ENCODE measurements at regions not wholly inside any gene's neighbourhood (a gene's known extent, or its start where the extent isn't known, plus 50 kb on each side); places are given as distances from the start of the nearest gene placed in this dataset.
A peak's percentile ranks its signal among the peaks of the same experiment; 100 is the strongest.

DNA sequence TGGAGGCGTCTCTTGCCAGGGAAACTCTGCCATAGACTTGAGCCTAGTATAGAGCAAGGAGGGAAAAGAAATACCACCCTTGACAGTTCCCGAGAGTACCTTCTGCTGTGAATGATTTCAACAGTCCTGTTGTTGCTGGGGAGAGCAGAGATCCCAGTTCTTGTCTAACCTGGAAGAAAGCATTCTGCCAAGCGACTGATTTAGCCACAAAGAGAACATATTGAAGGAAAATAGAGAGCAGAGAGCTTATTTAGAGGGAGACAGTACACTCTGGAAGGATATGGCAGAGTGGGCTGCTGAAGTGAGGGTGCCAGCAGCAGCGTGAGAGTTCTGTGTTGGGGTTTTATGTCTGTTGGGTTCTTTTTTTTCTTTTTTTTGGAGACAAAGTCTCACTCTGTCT lies 966.9 kb upstream of the TMEM132C start:
- DNase-seq (ENCODE audit: low spot score) = no peak

GRCh38 chr12:127300753-127301152 lies 966.2 kb upstream of the TMEM132C start:
- no peak for DNase-seq (ENCODE audit: low spot score)

DNA sequence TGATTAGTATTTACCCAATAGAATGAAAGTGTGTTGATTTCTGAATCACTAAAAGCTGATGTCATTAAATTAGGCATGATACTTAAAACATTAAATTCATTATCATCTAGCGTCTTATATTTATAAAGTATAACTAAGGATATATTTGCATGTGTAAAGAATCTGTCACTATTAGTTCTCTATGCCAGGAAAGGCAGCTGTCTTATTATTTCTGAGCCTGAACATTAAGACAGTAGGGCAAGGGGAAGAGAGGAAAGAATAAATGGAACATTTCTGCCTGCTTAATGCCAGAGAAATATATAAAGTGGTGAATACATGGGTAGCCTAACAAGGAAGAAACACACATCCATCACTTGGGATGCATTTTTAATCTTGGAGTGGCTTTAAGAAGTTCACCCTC lies 965.1 kb upstream of the TMEM132C start:
- no peak for DNase-seq (ENCODE audit: low spot score)

- DNase-seq (ENCODE audit: low spot score) = no peak
Measured at GRCh38 chr12:127304751-127305725, 961.9 kb upstream of the TMEM132C start.

DNA sequence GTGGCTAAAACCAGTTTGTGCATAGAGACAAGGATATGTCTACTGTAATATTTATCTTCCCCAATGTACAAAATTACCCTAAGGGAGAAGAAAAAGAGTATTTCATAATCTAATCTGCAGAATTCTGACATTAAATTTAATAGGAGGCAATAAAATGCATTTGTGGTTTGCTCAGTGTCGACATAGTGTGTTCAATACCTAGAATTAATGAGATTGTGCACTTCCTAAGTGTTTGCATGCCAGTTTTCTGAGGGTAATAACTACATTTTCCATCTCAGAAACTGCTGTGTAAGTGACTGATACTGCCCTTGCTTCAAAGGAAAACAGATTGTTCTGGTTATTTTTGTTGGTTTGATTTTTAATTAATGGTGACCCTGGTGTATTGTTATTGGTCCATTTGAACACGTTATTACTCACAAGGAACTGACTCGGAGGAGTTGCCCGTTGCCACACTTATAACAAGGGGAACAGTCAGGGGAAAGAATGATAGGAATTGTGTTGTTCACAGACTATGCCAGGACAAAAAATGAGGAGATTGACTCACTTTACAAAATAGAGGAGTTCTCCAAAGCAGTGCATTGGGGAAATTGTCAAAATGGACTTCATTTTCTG lies 960.3 kb upstream of the TMEM132C start:
- no peak for DNase-seq (ENCODE audit: low spot score)

DNA sequence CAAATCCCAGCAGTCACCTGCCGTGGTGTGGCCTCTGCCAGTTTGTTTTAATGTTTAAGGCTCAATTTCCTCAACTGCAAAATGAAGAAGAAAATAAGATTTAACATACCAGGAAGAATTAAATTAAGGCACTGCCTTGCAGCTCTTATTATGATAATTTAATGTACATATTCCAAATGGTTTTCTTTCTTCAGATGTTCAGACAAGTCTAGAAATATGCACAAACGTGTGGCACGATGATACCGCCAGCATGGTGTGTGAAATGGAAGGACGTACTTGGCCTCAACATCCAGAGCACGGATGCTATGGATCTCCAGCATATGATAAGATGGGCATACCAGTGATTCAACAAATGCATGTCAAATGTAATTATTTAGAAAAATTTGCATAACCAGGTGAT lies 959.4 kb upstream of the TMEM132C start:
- no peak for DNase-seq (ENCODE audit: low spot score)

DNA sequence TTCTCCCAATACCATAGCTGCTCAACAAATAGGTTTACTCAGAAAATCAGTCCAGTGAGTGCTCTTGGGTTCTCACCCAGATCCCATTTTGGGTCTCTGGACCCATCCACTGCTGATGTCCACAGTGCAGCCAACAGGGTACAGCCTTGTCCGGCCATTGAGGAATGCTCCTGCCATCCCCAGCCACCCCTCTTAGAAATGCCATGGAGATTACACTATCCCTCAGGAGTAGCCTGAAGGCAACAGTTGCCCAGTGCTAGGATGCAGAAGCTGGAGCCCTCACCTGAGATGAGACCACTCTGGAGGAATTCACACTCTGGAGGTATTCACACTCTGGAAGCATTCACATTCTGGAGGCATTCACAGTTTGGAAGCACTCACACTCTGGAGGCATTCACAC lies 958.8 kb upstream of the TMEM132C start:
- no peak for DNase-seq (ENCODE audit: low spot score)

DNA sequence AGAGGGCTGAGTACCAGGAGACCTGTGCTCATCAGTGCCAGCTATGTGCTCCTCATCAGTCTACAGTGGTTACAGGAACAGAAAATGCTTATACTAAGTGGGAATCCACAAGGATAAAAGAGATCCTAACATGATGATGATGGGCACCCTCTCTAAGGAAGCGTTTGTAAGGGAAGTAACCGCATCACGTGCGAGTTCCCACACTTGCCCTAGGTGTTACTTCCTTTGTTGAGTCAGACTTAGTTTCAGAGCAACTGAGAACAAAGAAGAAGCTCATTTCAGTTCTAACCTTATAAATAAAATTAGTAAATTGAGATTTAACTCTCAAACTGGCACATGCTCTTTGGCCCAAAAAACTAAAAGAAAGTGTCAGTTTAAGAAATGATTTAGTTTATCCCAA lies 956.4 kb upstream of the TMEM132C start:
- no peak for DNase-seq (ENCODE audit: low spot score)

DNA sequence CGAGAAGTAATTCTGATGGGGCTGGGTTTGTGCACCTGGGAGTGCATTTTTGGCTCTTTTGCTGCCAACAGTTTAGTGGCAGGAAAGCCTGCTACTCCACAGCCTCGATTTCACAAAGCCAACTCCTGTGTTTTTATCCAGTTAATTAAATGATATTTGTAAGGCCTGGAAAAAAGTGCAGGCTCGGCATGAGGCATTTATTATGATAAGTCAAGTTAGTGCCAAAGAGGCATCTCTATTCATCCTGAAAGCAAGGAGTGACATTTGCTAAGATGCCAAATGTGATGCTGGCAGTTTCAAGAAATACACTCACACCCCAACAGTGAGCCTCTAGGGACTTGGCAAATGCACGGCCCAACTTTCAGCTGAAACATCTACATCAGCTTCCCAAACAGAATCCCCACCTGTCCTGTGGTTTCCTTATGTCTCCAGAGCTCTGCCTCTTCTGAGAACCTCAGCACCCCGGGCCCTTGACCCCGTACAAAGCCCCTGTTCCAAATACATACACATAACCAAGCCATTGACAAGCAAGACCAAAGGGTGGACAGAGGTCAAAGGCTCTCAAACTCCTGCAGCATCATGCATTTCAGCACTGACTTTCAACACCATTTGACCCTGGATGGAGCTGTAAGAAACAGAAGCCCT lies 955.1 kb upstream of the TMEM132C start:
- no peak for DNase-seq (ENCODE audit: low spot score)

DNA sequence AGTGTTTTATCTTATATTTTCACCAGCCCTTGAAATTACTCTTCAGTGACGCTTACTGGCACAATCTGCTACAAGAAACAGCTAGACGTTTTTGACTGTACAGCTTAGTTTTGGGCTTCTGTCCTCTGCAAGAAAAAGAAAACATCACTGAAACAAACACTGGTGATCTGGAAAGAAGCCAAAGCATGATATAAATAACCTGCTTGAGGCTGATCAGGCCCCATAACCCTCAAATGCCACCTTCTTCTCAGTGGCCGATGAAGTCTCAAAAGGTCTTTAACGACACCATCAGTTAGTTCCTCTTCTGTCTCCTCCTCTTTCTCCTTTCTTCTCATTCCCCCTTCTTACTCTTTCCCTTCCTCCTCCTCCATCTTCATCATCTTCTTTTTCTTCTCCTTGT lies 942.3 kb upstream of the TMEM132C start:
- no peak for DNase-seq (ENCODE audit: low spot score)

GRCh38 chr12:127327986-127328385 lies 939.0 kb upstream of the TMEM132C start:
- DNase-seq (ENCODE audit: low spot score) = no peak

- DNase-seq (ENCODE audit: low spot score) = no peak
Measured at GRCh38 chr12:127328867-127329266, 938.1 kb upstream of the TMEM132C start.

DNA sequence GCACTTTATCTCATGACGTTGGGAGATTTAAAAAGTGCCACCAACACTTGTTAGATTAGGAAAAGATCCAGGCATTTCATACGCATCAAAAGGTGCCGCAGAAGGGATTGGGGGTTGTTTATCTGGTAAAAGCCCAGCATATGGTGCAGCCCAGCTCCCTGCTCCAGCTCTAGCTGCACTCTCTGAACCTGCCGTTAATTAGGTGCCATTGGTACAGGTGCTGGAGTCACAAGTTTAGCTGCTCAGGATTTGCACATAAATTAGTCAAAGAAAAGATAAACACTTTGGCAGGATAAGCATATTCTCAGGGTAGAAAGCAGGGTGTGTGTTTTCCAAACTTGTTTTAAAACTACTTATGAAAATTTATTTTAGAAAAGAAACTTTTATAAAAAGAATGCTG lies 932.6 kb upstream of the TMEM132C start:
- no peak for DNase-seq (ENCODE audit: low spot score)

DNA sequence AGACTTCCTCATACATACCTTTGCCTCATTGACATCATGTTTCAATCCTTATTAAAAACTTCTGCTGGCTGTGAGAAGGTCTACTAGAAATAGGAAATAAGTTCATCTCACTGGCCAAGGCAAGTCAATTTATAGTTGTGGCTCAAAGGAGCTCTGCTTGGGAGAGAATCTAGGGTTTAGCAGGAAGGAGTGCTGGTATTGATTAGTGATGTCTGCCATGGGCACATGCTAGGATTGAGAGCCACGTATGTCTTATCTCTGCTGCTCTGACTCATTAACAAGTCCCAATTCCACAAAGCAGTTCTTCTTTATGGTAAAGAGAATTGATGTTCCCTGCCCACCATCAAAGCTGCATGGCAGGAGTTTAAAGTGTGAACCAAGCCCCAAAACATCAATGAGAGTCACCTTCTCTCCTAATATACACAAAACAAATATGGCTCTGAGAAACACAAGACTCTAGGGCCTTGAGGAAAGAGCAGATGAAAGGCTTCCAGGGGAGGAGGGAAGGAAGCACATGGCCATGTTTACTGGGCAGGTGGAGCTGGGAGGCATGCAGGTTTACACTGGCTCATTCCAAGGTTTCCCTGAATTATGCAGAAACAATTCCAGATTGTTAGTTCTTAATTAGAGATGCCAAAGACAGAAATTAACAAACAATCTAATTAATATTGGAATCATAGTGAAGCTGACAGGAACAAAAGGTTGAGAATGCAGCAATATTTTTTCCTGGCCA lies 931.9 kb upstream of the TMEM132C start:
- no peak for DNase-seq (ENCODE audit: low spot score)

DNA sequence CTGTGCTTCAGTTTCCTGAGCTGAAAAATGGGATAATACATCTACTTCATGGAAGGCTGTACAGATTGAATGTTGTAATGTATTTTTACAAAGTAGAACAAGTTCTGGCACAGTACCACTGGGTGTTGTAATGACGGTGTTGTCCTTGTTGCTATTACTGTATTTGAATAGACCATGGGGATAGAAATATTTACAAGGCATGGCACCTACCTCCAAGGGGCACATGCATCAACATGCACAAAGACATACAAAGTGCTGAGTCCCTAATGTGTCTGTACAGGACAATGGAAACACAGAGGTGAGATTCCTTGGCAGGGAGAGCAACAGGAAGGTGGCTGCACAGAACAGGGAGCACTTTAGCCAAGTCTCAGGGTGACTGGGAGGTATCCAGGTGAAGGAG lies 930.6 kb upstream of the TMEM132C start:
- DNase-seq (ENCODE audit: low spot score) = no peak

DNA sequence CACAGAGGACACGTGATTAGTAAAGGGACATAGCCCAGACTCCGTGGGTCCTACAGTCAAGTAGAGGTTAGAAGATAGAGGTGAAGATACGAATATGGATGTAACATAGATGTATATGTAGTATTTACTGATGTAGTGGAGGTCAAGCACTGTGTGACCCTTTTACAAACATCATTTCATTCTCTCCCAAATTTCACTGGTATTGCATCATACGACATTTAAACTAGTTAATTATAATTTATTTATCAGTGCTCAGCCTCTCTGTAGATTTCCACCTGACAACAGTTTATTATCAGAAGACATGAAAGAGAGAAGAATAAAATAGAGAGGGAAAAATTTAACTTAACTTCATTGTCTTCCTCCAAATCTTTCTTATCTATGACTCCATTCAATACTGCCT lies 927.9 kb upstream of the TMEM132C start:
- no peak for DNase-seq (ENCODE audit: low spot score)

DNA sequence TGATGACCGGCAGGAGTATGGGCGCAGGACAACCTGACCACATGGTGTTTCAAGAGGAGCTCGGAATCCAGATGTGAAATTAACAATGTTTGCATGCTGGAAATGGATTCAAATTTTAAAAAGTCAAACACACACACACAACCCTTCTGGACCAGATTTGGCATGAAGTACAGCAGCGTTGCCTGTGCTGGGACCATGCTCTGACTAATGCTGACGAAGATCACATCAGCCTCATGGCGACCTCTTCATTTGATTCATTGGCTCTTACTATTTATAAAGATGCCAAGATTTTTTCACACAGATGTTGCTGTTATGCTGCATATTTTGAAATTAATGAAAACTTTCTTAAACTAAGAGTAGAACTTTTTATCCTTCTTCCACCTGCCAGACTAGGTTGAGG lies 926.6 kb upstream of the TMEM132C start:
- no peak for DNase-seq (ENCODE audit: low spot score)

DNA sequence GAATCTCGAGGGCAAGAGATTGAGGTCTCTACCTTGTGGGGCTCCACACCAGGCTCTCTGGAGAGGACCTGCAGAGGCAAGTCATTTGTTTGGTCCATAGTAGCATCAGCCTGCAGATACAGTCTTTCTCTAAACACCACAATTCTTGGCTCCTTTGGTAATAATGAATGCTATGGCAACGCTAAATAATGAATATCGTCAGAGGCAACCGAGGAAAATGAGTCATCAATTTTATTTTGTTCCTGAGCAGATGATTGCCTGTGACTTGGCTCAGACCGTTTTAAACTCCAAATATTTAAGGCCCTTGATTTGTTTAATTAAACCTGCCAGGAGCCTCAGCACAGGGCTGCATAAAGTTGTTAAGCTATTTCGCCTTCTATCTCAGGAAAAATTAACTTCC lies 924.1 kb upstream of the TMEM132C start:
- DNase-seq (ENCODE audit: low spot score) = no peak

GRCh38 chr12:127343940-127344339 lies 923.0 kb upstream of the TMEM132C start:
- no peak for DNase-seq (ENCODE audit: low spot score)

DNA sequence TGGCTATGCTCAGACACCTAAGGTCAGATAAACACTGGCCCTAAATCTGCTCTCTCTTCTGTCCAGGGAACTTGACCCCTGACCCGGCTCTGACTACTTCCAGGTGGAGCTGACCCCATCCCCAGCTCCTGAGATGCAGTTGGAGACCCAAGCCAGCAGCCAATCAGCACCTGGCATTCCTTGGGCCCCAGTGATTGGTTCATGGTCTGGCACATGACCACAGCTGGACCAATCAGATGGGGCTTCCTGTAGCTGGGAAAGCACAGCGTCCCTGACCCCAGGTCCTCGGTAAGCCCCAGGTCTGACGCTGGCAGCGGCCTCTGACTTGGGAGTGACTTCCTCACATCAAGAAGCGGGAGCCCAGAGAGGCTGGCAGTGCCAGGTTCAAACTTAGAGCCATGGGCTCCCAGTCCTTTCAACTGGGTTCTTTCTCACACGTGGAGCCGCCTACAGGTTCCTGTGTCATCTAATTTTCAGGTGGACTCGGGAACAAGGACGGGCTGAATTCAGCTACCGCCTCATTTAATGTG lies 915.4 kb upstream of the TMEM132C start:
- DNase-seq (ENCODE audit: low spot score) = no peak

- DNase-seq (ENCODE audit: low spot score) = peak; percentile 25
Measured at GRCh38 chr12:127355061-127355841, 911.7 kb upstream of the TMEM132C start.
